ENCODE measurements at regions not wholly inside any gene's neighbourhood (a gene's known extent, or its start where the extent isn't known, plus 50 kb on each side); places are given as distances from the start of the nearest gene placed in this dataset.
"Not testable (repeated sequence)": the region's sequence is repeated elsewhere in the genome, so short reads cannot be mapped to it uniquely, and the experiment has no call there.

- no peak for FAIRE-seq
Measured at GRCh38 chr1:98184856-98185255, 264.0 kb upstream of the DPYD start.

DNA sequence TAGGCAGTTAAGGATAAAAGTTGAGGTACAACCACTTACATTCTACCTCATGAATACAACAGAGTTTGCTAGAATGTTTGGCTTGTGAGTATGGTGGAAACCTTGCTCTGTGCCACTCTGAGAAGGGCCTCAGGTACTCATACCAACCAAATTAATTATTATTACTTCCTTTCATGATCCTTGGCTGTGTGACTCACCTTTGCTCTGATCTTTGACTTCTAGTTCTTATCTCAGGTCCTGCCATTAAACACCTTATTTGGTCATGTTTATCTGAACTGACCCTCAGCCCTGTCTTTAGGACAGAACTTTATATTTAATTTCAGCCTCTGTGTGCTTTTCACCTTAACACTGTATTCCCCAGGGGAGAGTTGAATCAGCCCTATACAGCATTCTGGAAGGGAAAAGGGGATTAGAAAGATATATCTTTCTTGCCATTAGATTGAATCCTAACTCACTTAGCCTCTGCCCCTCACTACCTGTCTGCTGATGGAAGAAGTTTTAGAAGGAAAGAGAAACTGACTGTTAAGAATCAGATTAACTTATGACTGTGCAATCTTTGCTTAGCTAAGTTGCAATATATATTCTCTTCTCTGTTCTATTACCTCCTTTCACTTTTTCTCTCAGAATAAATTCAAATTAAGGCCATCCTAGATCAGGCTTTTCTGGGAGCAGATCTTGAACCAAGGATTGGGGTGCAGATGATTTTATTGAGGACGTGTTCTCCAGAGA is 260.4 kb upstream of the DPYD start:
- FAIRE-seq: no peak

- FAIRE-seq: no peak
Measured at GRCh38 chr1:98179151-98179773, 258.4 kb upstream of the DPYD start.

- no peak for FAIRE-seq
Measured at GRCh38 chr1:98177751-98178150, 256.9 kb upstream of the DPYD start.

DNA sequence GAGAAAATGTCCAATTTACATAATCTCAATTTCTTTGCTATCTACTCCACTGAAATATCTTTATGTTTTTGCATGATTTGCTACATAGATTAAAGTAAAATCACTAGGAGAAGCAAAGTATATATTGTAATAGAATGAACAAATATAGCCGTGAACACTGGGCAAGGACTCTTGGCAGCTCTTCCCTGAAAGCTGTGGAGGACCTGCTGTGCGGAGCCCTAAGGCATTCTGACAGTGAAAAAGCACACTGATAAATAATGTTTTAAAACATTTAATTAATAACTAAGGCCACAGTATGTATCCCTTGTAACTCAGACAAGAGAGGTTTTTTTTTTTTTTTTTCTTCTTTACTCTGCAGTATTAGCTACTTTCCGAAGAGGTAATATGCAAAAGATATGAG is 256.1 kb upstream of the DPYD start:
- no peak for FAIRE-seq

- FAIRE-seq: no peak
Measured at GRCh38 chr1:98176414-98176813, 255.6 kb upstream of the DPYD start.

DNA sequence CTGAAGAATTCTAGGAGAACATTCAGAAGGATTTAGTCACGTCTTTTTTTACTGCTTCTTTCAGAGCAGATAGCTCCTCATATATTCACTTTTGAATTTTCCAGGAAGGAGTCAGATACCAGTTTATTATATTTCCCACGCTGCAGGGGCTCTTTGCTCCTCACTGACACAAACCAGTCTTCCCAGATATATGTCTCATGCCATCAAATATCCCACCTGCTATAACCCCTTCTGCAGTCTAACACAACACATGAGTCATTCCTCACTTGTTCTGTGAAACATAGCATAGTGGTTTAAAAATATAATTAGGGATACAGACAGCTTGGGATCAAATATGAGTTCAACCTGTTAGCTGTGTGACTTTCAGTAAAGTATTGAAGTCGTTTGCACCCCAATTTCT is 251.7 kb upstream of the DPYD start:
- FAIRE-seq: no peak

DNA sequence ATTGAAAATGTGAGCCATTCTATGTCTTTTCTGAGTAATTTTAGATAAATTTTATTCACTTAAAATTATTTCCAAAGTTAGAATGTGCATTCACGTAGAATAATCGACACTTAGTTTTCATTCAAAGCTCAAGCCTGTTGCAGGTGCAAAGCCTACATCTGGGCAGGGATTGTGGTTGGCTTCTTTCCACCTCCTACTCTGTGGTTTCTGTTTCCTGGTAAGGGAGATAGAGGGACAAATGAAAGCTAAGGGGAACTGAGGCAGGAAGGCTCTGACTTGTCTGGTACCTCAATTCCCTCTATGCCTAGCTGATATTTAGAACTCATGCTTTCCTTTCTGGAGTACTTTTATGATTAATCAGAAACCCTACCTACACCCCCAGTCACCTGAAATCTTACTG is 251.2 kb upstream of the DPYD start:
- no peak for FAIRE-seq

DNA sequence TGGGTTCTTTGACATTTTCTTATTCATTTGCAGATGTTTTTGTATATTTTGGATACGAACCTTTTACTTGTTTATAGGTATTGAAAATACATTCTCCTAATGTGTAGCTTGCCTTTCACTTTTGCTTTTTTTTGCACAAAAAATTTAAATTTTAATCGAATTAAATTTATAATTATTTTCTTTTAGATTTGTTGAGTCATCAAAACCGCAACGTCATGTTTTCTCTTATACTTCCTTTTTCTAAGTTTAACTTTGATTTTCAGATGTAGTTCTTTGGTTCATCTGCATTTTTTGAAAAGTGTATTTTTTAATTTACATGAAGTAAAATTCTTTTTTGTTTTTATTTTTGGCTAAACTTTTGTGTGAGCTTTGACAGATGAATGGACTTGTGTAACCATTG is 243.7 kb upstream of the DPYD start:
- no peak for FAIRE-seq

- FAIRE-seq: peak; percentile 84
Measured at GRCh38 chr1:98157524-98158313, 236.9 kb upstream of the DPYD start.

DNA sequence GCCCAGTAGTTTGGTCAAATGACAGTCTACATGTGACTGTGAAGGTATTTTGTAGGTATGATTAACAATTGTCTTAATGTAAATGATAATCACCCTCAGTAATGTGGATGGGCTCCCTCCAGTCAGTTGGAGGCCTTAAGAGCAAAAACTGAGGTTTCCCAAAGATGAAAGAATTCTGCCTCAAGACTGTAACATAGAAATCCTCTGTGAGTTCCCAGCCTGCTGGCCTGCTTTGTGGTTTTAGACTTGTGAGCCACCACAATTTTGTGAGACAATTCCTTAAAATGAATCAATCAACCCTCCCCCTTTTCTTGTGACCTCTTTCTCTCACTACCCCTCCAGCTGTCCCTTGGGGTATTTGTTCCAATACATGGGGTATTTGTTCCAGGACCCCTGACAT is 226.4 kb upstream of the DPYD start:
- no peak for FAIRE-seq

GRCh38 chr1:98145655-98146054 is 224.8 kb upstream of the DPYD start:
- no peak for FAIRE-seq

GRCh38 chr1:98143403-98143802 is 222.6 kb upstream of the DPYD start:
- FAIRE-seq: no peak

- FAIRE-seq: no peak
Measured at GRCh38 chr1:98133131-98133530, 212.3 kb upstream of the DPYD start.

DNA sequence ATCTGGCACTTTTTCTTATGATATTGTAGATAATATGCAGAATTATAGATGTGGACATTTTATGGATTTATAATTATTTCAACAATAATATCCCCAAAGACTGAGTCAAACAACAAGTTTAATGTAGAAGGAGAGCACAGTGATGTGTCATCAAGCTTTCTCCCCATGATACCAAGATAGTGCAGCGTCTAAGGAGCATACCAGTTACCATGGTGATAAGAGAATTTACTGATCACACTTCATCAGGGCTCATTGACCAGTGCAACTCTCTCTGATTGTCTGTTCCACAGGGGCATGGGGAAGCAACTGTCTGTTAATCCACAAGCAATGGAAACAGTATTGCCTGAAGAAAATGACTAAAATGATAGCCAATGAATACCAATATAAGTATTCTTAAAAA is 209.6 kb upstream of the DPYD start:
- FAIRE-seq: no peak

- FAIRE-seq: no peak
Measured at GRCh38 chr1:98129491-98129890, 208.7 kb upstream of the DPYD start.

- no peak for FAIRE-seq
Measured at GRCh38 chr1:98126740-98127139, 205.9 kb upstream of the DPYD start.

DNA sequence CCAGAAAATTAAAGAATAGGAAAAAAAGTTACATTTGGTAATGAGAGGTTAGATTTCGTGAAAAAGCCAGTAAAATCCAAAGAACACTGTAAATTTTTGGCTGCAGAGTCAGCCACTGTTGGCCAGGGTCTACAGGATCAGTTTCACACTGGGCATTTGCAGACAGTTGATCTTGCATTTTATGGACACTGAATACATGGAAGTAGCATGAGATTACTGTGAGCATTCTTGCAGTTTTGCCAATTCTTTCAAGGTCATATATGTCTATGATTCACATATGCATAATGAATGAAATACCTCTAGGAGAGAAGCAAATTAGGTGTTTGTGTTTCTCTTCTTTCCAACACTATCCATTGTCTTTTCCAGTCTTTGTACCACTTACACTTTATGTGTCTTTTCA is 200.8 kb upstream of the DPYD start:
- FAIRE-seq: no peak

- no peak for FAIRE-seq
Measured at GRCh38 chr1:98119796-98120195, 199.0 kb upstream of the DPYD start.

GRCh38 chr1:98113811-98114210 is 193.0 kb upstream of the DPYD start:
- no peak for FAIRE-seq

- FAIRE-seq: no peak
Measured at GRCh38 chr1:98112626-98113025, 191.8 kb upstream of the DPYD start.

DNA sequence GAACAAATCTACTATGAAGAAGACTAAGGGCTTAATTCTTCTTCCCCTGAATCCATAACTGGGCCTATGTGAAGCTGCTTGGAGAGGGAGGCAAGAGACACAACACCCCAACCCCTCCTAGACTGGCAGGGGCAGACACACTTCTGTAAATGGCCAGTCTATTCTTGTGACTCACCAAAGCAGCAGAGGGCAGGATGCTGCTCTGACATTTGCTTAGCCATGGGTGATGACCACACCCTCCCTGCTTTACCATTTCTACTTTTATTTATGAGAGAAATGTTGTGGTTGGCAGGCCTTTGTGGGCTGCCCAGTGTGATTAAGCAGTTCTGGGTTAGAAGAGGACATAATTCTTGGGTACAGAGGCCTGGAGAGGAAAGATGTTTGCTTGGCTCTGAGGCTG is 189.8 kb upstream of the DPYD start:
- no peak for FAIRE-seq

DNA sequence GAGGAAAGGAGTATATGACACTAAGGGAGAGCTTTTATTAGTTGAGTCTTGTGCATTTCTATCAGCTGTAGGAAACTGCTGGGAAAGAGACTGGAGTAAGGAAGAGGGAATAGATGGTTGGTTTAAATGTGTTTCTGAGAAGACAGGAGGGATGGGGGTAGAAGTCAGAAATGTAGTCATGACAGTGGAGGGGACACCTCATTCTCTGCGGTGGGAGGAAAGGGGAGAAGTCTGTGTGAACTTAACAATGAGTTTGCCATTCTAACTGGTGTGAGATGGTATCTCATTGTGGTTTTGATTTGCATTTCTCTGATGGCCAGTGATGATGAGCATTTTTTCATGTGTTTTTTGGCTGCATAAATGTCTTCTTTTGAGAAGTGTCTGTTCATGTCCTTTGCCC is 187.5 kb upstream of the DPYD start:
- FAIRE-seq: not testable (repeated sequence)

GRCh38 chr1:98107256-98107655 is 186.4 kb upstream of the DPYD start:
- no peak for FAIRE-seq
